GM04503 (cell line): ENCODE measurements at regions not wholly inside any gene's neighbourhood (a gene's known extent, or its start where the extent isn't known, plus 50 kb on each side); places are given as distances from the start of the nearest gene placed in this dataset.

Experiments
- DNase-seq: peaks from one replicate; pipeline ENCODE4 v3.0.0-alpha.2; 2012; ENCODE audit warnings: low read depth

DNA sequence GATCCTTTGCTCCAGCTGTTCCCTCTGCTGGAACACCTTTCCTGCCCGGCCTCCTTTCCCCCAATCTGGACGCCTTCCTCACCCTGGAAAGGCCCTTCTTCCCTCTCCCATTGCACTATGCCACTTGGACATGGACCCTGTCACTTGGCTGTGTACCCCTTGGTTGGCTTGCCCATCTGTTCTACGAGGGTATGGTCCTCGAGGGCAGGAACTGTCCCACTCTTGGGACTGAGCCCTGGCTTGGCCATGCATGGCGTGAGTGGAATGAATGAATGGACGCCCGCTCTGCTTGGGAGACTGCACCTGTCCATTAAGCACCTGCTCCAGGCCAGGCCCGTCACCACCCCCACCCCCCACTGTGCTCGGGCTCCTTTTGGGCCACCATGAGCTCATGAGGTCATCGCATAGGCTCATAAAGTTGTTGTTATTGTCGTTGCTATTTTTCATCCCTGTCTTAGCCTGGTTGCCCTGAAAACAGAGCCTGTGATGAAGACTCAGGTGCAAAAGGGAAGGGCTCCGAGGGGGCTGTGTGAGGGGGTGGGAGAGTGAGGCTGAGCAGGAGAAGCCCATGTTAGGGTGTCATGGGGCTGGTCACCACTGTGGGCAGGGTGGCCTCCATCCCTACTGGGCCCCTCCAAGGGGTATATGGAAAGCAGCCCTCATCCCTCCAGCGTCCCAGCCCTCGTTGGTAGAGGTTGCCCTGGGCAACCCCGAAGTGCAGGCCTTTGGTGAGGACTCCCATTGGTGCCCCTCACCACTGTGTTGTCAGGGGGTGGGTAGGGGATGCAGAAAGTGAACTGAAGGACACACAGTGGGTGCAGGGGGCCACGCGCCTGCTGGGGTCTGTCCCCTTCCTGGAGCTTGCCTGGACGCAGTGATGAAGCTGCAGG is 57.2 kb upstream of the IER5L start:
- DNase-seq = no peak

DNA sequence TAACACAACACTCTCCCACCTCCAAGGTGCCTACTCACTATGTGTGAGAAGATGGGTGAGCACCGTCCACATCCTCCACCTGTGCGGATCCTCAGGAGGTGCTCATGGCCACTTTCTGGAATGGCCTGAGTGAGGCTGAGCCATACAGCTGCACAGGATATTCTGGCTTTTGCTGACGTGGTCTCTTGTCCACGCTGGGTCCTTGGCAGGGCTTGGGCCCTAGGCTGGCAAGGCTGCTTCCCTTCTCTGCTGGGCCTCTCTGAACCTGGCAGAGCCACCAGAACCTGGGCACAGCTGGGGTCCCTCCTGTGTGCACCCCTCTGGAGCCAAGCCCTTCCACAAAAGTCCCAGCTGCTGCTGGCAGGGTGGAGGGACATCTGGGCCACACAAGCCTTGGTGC is 56.4 kb upstream of the IER5L start:
- no peak for DNase-seq

DNA sequence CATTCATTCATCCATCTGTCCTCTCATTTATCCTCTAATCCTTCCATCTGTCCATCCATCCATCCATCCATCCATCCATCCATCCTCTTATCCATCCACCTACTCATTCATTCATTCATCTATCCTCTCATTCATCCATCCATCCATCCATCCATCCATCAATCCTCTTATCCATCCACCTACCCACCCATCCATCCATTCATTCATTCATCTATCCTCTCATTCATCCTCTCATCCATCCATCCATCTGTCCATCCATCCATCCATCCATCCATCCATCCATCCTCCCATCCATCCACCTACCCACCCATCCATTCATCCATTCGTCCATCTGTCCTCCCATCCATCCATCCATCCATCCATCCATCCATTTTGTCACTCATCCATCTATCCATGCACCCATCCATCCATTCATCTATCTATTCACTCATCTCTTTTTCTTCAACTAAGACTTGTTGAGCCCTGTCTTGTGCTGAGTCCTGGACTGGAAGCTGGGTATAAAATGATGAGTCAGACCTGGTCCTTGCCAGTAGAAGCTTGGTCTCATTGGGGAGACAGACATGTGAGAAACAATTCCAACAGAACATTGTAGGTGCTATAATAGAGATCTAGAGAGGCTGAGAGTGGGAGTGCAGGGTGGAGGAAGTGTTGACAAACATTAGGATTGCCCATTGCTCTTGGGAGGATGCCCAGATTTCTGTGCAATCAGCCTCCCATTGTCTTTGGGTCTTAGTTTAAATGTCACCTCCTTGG is 55.0 kb upstream of the IER5L start:
- DNase-seq = no peak

DNA sequence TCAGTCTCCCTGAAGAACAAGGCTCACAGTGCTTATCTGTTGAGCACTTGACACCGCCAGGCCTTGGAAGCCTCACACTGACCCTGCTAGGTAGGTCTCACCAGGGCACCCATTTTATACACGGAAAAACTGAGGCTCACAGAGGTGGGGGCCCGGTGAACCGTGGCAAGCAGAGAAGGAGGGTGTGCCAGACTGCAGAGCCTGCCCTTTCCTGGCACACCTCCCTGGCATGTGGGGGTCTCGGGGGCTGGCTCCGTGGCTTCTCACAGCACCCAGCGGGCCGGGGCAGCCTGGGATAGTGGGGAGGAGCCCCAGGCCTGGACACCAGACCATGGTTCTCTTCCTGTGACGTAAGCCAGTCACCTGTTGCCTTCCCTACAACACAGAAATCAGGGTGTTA is 53.7 kb upstream of the IER5L start:
- no peak for DNase-seq

GRCh38 chr9:129231022-129231739 is 53.1 kb upstream of the IER5L start:
- no peak for DNase-seq

- no peak for DNase-seq
These were observed 52.2 kb upstream of the IER5L start for GRCh38 chr9:129230302-129230701.
